ENCODE measurements at regions not wholly inside any gene's neighbourhood (a gene's known extent, or its start where the extent isn't known, plus 50 kb on each side); places are given as distances from the start of the nearest gene placed in this dataset.

DNA sequence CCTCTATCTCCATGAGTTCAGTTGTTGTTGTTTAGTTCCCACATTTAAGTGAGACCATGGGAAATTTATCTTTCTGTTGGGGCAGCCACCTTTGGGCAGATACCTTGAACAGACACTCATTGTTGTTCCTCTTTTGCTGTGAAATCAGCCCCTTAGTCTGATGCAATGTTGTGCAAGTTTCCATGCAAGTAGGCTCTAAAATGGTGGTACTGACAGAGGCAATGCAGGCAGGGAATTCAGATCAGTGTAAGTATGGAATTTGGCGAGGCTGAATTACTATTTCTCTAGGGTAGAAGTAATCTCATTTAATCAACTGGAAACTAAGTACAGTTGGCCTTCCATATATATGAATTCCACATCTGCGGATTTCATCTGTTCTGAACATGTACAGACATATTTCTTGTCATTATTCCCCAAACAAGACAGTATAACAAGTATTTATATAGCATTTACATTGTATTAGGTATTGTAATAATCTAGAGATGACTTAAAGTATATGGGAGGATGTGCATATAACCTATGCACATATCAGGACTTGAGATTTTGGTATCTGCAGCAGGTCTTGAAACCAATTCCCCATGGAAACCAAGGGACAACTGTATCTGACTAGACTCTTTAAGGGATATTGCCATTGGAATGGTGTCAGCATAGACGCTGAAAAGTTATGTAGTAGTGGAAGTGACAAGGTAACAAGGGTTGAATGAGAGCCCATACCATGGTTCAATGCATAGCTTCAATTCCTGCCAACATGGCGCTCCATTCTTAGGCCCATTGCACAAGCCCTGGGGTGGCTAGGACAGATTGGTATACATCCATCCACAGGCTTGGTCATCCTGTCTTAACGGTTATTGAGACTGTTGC is 281.5 kb upstream of the HTR2A start:
- DNase-seq (no peak), ATAC-seq (no peak)
- H3K9me3 ChIP-seq: no peaks in the 10 kb centered on the region
- intact Hi-C loops (cut with DNase I, micrococcal nuclease): no loop called here
- H3K36me3 ChIP-seq (ENCODE audit: low read depth): no peaks in the 10 kb centered on the region
- H3K4me1 ChIP-seq (ENCODE audit: low read depth): no peaks in the 10 kb centered on the region
- TF ChIP-seq, protein P1, sequence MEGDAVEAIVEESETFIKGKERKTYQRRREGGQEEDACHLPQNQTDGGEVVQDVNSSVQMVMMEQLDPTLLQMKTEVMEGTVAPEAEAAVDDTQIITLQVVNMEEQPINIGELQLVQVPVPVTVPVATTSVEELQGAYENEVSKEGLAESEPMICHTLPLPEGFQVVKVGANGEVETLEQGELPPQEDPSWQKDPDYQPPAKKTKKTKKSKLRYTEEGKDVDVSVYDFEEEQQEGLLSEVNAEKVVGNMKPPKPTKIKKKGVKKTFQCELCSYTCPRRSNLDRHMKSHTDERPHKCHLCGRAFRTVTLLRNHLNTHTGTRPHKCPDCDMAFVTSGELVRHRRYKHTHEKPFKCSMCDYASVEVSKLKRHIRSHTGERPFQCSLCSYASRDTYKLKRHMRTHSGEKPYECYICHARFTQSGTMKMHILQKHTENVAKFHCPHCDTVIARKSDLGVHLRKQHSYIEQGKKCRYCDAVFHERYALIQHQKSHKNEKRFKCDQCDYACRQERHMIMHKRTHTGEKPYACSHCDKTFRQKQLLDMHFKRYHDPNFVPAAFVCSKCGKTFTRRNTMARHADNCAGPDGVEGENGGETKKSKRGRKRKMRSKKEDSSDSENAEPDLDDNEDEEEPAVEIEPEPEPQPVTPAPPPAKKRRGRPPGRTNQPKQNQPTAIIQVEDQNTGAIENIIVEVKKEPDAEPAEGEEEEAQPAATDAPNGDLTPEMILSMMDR (IDR thresholded peaks at IDR 0.05): no peak
- no peak overlapping the region for H3K4me3 ChIP-seq

DNA sequence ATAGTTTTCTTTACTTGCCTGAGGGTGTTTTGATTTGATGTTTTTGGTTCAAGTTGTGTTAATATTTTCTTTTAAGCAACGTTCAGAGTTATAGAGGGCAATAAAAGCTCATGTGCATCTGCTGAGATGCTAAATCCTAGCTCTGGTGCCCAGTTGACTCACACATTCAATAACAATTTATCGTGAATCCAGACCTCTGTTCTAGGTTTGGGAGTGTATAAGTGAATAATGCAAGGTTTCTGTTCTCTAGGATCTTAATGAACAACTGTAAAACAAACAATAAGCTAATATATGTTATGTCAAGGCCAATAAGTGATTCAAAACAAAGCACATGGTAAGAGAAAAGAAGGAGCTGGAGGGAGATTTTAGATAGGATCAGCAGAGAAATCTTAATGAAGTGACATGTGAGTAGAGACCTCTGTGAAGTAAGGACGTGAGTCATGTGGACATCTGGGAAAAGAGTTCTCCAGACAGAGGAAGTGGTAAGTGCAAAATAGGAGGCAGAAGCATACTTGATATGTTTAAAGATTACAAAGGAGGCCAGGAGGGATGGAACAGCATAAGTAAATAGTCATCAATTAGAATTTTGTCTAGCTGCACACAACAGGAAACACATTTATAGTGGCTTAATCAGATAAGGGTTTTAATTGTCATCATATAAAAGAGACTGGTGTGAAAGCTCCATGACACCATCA is 278.5 kb upstream of the HTR2A start:
- Histone ChIP-seq H3K36me3 (ENCODE audit: low read depth) (no peaks in the 10 kb centered on the region), H3K4me1 (ENCODE audit: low read depth) (no peaks in the 10 kb centered on the region), H3K9me3 (no peaks in the 10 kb centered on the region), H3K4me3 (no peak overlapping the region)
- TF ChIP-seq, protein P1 (IDR thresholded peaks at IDR 0.05): no peak
- ATAC-seq (no peak), DNase-seq (no peak)
- intact Hi-C loops (cut with DNase I, micrococcal nuclease): no loop called here

DNA sequence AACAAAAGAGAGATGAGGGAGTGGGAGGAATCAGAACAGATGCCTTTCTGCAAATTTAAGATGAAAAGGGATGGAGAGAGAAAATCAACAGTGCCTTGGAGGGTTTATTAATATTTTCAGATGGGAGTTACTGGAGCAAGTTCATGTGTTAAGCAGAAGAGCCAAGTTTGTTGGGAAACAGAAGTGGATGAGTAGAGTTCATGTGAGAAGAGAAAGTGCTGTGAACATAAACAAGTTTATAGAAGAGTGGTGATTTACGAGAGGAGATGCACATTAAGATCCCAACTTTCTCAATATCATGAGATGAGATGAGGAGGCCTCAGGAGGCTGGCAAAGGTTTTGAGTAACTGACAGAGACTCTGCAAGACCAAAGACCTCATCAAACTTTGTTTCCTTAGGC is 274.1 kb upstream of the HTR2A start:
- ATAC-seq: no peak
- no peaks in the 10 kb centered on the region for H3K36me3 ChIP-seq (ENCODE audit: low read depth)
- H3K4me1 ChIP-seq (ENCODE audit: low read depth): no peaks in the 10 kb centered on the region
- no peak for DNase-seq
- intact Hi-C loops (cut with DNase I, micrococcal nuclease): no loop called here
- H3K4me3 ChIP-seq: no peak overlapping the region
- TF ChIP-seq, protein P1 (IDR thresholded peaks at IDR 0.05): no peak
- no peaks in the 10 kb centered on the region for H3K9me3 ChIP-seq

DNA sequence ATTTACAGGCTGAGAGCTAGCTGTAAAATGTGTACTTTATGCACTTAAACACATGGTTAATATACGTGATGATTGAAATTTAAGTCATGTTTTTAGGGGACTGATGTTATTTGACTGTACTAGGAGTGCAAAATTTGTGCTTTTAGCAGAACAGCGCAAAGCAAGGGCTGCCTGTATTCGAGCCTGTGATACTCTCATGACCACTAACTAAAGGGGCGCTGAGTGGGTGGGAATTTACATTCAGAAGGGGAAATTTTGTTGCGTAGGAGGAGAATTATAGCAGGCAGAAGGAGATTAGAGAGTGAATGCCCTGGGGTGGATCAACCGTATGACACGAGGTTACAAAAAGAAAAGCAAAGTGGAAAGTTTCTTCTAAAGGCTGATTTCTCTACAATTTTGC is 271.8 kb upstream of the HTR2A start:
- intact Hi-C loops (cut with DNase I, micrococcal nuclease): no loop called here
- H3K4me1 ChIP-seq (ENCODE audit: low read depth): no peaks in the 10 kb centered on the region
- ATAC-seq (no peak), DNase-seq (no peak)
- no peaks in the 10 kb centered on the region for H3K36me3 ChIP-seq (ENCODE audit: low read depth)
- H3K9me3 ChIP-seq: no peaks in the 10 kb centered on the region
- TF ChIP-seq, protein P1 (IDR thresholded peaks at IDR 0.05): no peak
- no peak overlapping the region for H3K4me3 ChIP-seq

DNA sequence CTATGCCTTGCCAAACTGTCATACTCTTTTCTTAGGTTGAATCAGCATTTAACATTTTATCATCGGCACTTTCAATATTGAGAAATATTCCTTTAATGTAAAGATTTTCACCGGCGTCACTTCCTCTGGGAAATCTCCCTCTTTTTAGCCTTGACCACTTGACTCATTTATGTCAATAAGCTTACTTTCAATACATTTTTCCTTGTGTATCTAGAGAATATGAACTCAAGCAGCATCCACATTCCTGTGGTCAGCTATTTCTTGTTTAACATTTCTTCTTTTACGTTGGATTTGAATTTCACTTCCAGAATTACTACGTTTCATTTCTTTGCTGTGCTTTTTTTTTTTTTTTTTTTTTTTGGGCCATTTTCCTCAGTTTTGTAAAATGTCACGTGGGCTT is 271.2 kb upstream of the HTR2A start:
- no peaks in the 10 kb centered on the region for H3K36me3 ChIP-seq (ENCODE audit: low read depth)
- intact Hi-C loops (cut with DNase I, micrococcal nuclease): no loop called here
- ATAC-seq: no peak
- no peaks in the 10 kb centered on the region for H3K9me3 ChIP-seq
- H3K4me3 ChIP-seq: no peak overlapping the region
- no peaks in the 10 kb centered on the region for H3K4me1 ChIP-seq (ENCODE audit: low read depth)
- TF ChIP-seq, protein P1 (IDR thresholded peaks at IDR 0.05): no peak
- no peak for DNase-seq
